Transverse colon (tissue), 4 donors: ENCODE measurements at regions not wholly inside any gene's neighbourhood (a gene's known extent, or its start where the extent isn't known, plus 50 kb on each side); places are given as distances from the start of the nearest gene placed in this dataset.

ENCODE experiments used
- EP300 ChIP-seq: sonication (generic); formaldehyde crosslinking; IDR thresholded peaks from one replicate; pipeline ENCODE4 v1.6.1; 2017; ENCODE audit warnings: antibody characterized with exemption, low read depth
- POLR2A ChIP-seq: fragments of 450-650 bp; IDR thresholded peaks from one replicate; pipeline ENCODE4 v1.6.1; 2016; ENCODE audit warnings: antibody characterized with exemption, mild to moderate bottlenecking, moderate library complexity
- POLR2AphosphoS5 ChIP-seq, 3 donors: sonication (generic); formaldehyde crosslinking; IDR thresholded peaks; one replicate each; pipeline ENCODE4 v1.6.1; 2016; ENCODE audit warnings: antibody characterized with exemption in 3 of 3
- TF ChIP-seq, protein P1 (sequence below), 5 experiments: fragments of 200-600 bp in 3 of 5; fragments of 450-650 bp in 2 of 5; sonication (generic) in 3 of 5; IDR thresholded peaks; 1 replicate in 2 of 5; 2 replicates in 3 of 5; pipeline ENCODE4 v1.5.1; 2016 to 2017; ENCODE audit warnings: antibody characterized with exemption in 5 of 5, inconsistent platforms in 3 of 5, mild to moderate bottlenecking in 2 of 5, moderate library complexity in 1 of 5

- TF ChIP-seq EP300 (no peak), POLR2A (no peak), POLR2AphosphoS5 (IDR thresholded peaks at IDR 0.05) (no peak)
- TF ChIP-seq, protein P1, sequence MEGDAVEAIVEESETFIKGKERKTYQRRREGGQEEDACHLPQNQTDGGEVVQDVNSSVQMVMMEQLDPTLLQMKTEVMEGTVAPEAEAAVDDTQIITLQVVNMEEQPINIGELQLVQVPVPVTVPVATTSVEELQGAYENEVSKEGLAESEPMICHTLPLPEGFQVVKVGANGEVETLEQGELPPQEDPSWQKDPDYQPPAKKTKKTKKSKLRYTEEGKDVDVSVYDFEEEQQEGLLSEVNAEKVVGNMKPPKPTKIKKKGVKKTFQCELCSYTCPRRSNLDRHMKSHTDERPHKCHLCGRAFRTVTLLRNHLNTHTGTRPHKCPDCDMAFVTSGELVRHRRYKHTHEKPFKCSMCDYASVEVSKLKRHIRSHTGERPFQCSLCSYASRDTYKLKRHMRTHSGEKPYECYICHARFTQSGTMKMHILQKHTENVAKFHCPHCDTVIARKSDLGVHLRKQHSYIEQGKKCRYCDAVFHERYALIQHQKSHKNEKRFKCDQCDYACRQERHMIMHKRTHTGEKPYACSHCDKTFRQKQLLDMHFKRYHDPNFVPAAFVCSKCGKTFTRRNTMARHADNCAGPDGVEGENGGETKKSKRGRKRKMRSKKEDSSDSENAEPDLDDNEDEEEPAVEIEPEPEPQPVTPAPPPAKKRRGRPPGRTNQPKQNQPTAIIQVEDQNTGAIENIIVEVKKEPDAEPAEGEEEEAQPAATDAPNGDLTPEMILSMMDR (IDR thresholded peaks at IDR 0.05): no peak
Observed at GRCh38 chr5:19169426-19169825, 818.6 kb downstream of the CDH18 start.
